Kidney (tissue), 13 donors: ENCODE measurements at regions not wholly inside any gene's neighbourhood (a gene's known extent, or its start where the extent isn't known, plus 50 kb on each side); places are given as distances from the start of the nearest gene placed in this dataset.
A peak's percentile ranks its signal among the peaks of the same experiment; 100 is the strongest.

ENCODE experiments used
- DNase-seq, 5 donors: peaks; one replicate each; pipeline ENCODE4 v3.0.0-alpha.2; 2013 to 2020
- FAIRE-seq: peaks from 2 replicates; lab custom pipeline; 2012; peaks lifted over from hg19 to GRCh38; lab: Jason Lieb, UNC
- H3K27ac ChIP-seq, 2 donors: one replicate each; pipeline ENCODE4 v1.7.0; 2013; ENCODE audit warnings: low read depth in 2 of 2, low read length in 2 of 2, inconsistent platforms in 1 of 2
- H3K27me3 ChIP-seq: one replicate; pipeline ENCODE4 v1.7.1; 2013; ENCODE audit warnings: low read length, inconsistent platforms; ENCODE audit not compliant: control insufficient read depth, insufficient read depth
- H3K36me3 ChIP-seq, 3 donors: one replicate each; pipeline versions ENCODE4 v1.7.0 to v1.7.1; 2013; ENCODE audit warnings: low read length in 3 of 3, control low read depth in 1 of 3, inconsistent platforms in 1 of 3; ENCODE audit not compliant: insufficient read depth in 3 of 3, control insufficient read depth in 2 of 3
- H3K4me1 ChIP-seq, 3 donors: one replicate each; pipeline versions ENCODE4 v1.7.0 to v1.7.1; 2013; ENCODE audit warnings: low read length in 3 of 3, inconsistent platforms in 1 of 3, low read depth in 1 of 3; ENCODE audit not compliant: control insufficient read depth in 2 of 3, insufficient read depth in 2 of 3
- H3K4me3 ChIP-seq, 3 donors: one replicate each; pipeline versions ENCODE4 v1.7.0 to v1.8.1; 2013; ENCODE audit warnings: low read length in 3 of 3, control low read depth in 1 of 3, inconsistent platforms in 1 of 3
- H3K9ac ChIP-seq, 3 donors: one replicate each; pipeline versions ENCODE4 v1.7.0 to v1.7.1; 2013; ENCODE audit warnings: low read length in 3 of 3, control low read depth in 1 of 3, inconsistent platforms in 1 of 3
- H3K9me3 ChIP-seq, 3 donors: one replicate each; pipeline versions ENCODE4 v1.7.0 to v1.7.1; 2013; ENCODE audit warnings: low read length in 3 of 3, control low read depth in 1 of 3, inconsistent platforms in 1 of 3; ENCODE audit not compliant: control insufficient read depth in 2 of 3, insufficient read depth in 1 of 3
- CTCF ChIP-seq: IDR thresholded peaks from 3 replicates; pipeline ENCODE4 v1.5.1; 2012; ENCODE audit warnings: mild to moderate bottlenecking, moderate library complexity, borderline replicate concordance; ENCODE audit not compliant: insufficient read depth; ENCODE audit errors: extremely low read depth
- intact Hi-C: fragments of 100-400 bp; cut with DNase I; formaldehyde crosslinking; loops from one replicate; pipeline ENCODE4 v1.11.1; 2022
- donor health status: control.
- donor health status: control.
- donor health status: control.
- donor health status: control.
- donor health status: control.
- donor health status: DM: yes; HTN: yes; CAD: no.
- donor health status: Normal renal cell carcinoma (clear cell type).

GRCh38 chr2:12212841-12213597, 466.6 kb downstream of the LPIN1 start:
- Histone ChIP-seq H3K27me3 (no peaks in the 10 kb centered on the region), H3K27ac (no peak overlapping the region), H3K9me3 (no peaks in the 10 kb centered on the region), H3K36me3 (no peaks in the 10 kb centered on the region), H3K9ac (no peak overlapping the region), H3K4me3 (no peak overlapping the region), H3K4me1 (no peaks in the 10 kb centered on the region)
- FAIRE-seq = no peak
- DNase-seq = no peak
- intact Hi-C loops = no loop called here
- no peak for TF ChIP-seq CTCF

- DNase-seq = peak in 1 of 5 donors; percentile 27
- Histone ChIP-seq H3K4me3 (no peak overlapping the region), H3K27ac (no peak overlapping the region), H3K36me3 (no peaks in the 10 kb centered on the region), H3K4me1 (no peaks in the 10 kb centered on the region), H3K9me3 (no peaks in the 10 kb centered on the region), H3K9ac (no peak overlapping the region), H3K27me3 (no peaks in the 10 kb centered on the region)
- no peak for TF ChIP-seq CTCF
- intact Hi-C loops = no loop called here
- no peak for FAIRE-seq
Measured at GRCh38 chr2:12217175-12217574, 470.7 kb downstream of the LPIN1 start.

- no peak overlapping the region for H3K4me3 ChIP-seq
- FAIRE-seq = no peak
Measured at GRCh38 chr2:12219761-12220160, 473.3 kb downstream of the LPIN1 start.

More at GRCh38 chr2:12219761-12220160, 473.3 kb downstream of the LPIN1 start:
- DNase-seq = no peak
- no peak for TF ChIP-seq CTCF
- intact Hi-C loops = no loop called here
- Histone ChIP-seq H3K36me3 (no peaks in the 10 kb centered on the region), H3K9me3 (peaks cover 0 to 12% (median 0%) of the 10 kb centered on the region in 3 donors), H3K27me3 (no peaks in the 10 kb centered on the region), H3K9ac (no peak overlapping the region), H3K4me1 (no peaks in the 10 kb centered on the region), H3K27ac (no peak overlapping the region)
